ENCODE measurements at regions not wholly inside any gene's neighbourhood (a gene's known extent, or its start where the extent isn't known, plus 50 kb on each side); places are given as distances from the start of the nearest gene placed in this dataset.

DNA sequence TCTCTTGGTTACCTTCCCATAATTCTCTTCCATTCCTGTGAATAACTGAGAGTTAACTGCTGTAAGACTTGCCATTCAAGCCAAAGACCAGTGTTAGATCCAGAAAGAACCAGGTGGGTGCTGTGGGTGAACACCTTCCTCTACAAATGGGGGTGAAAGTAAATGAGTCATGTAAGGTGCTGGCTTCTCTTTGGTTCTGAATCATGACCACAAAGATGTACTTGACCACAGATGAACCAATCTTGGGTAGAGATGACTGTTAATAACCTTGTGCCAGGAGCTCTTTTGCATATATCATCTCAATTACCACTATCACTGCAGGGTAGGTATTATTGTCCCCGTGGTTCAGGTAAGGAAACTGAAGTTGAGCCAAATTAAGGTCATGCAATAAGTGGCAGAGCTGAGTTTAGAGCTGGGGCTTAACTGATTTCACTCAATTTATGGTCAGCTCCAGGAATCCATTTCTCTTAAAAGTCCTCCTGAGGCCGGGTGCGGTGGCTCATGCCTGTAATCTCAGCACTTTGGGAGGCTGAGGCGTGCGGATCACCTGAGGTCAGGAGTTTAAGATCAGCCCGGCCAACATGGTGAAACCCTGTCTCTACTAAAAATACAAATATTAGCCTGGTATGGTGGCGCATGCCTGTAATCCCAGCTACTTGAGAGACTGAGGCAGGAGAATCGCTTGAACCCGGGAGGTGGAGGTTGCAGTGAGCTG lies 244.9 kb upstream of the CXCR4 start:
- no peaks in the 10 kb centered on the region for H3K36me3 Mint-ChIP-seq (ENCODE audit: low read depth)
- no peak for TF ChIP-seq CTCF (IDR thresholded peaks at IDR 0.05; ENCODE audit: unreplicated experiment in 3 of 3)
- H3K4me1 Mint-ChIP-seq: peaks cover 8% of the 10 kb centered on the region
- peaks cover 4% of the 10 kb centered on the region for H3K27me3 Mint-ChIP-seq (ENCODE audit: low read depth)
- H3K9me3 Mint-ChIP-seq: peaks cover 6% of the 10 kb centered on the region
- no peak overlapping the region for H3K4me3 Mint-ChIP-seq
- H3K27ac Mint-ChIP-seq: no peak overlapping the region

DNA sequence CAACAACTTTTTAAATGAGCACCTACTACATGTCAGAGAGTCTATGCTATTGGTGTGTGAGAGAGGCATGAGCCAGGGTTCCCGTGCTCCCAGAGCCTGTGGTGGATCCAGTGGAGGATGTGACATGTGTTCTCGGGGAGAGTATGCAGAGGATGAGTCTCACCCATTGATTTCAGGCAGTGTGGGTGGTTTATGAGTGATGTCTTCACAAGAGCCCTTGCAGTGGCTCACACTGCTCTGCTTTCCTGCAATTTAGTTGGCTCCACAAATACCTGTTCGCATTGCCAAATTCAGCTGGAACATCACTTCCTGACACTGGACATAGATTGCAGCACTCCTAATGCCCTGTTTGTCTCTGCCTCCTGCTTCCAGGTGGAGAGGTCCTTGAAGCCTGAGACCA lies 243.6 kb upstream of the CXCR4 start:
- H3K27me3 Mint-ChIP-seq (ENCODE audit: low read depth): peaks cover 4% of the 10 kb centered on the region

DNA sequence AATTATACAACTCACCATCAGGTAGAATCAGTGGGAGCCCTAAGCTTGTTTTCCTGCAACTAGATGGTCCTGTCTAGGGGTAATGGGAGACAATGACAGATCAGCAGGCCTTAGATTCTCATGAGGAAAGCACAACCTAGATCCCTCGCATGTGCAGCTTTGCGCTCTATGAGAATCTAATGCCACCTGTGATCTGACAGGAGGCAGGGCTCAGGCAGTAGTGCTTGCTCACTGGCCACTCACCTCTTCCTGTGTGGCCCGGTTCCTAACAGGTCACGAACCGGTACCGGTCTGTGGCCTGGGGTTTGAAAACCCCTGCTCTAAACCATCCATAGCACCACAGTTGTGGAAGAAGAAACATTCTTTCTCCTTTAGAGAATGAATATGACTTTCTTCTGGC lies 242.8 kb upstream of the CXCR4 start:
- H3K4me1 Mint-ChIP-seq: peaks cover 16% of the 10 kb centered on the region
- H3K27ac Mint-ChIP-seq: no peak overlapping the region
- peaks cover 4% of the 10 kb centered on the region for H3K27me3 Mint-ChIP-seq (ENCODE audit: low read depth)
- no peak overlapping the region for H3K4me3 Mint-ChIP-seq
- TF ChIP-seq CTCF (IDR thresholded peaks at IDR 0.05; ENCODE audit: unreplicated experiment in 3 of 3): no peak
- H3K9me3 Mint-ChIP-seq: no peaks in the 10 kb centered on the region
- no peaks in the 10 kb centered on the region for H3K36me3 Mint-ChIP-seq (ENCODE audit: low read depth)

More for the DNA sequence above, 243.6 kb upstream of the CXCR4 start:
- peaks cover 12% of the 10 kb centered on the region for H3K4me1 Mint-ChIP-seq
- TF ChIP-seq CTCF (IDR thresholded peaks at IDR 0.05; ENCODE audit: unreplicated experiment in 3 of 3): no peak
- H3K4me3 Mint-ChIP-seq: no peak overlapping the region
- no peak overlapping the region for H3K27ac Mint-ChIP-seq
- no peaks in the 10 kb centered on the region for H3K9me3 Mint-ChIP-seq
- H3K36me3 Mint-ChIP-seq (ENCODE audit: low read depth): no peaks in the 10 kb centered on the region

GRCh38 chr2:136359121-136359965 lies 241.4 kb upstream of the CXCR4 start:
- TF ChIP-seq CTCF (IDR thresholded peaks at IDR 0.05; ENCODE audit: unreplicated experiment in 3 of 3): no peak

GRCh38 chr2:136358576-136358975 lies 240.6 kb upstream of the CXCR4 start:
- Mint-ChIP-seq H3K27me3 (ENCODE audit: low read depth) (peaks cover 4% of the 10 kb centered on the region), H3K27ac (no peak overlapping the region), H3K36me3 (ENCODE audit: low read depth) (no peaks in the 10 kb centered on the region), H3K4me1 (peaks cover 14% of the 10 kb centered on the region), H3K9me3 (no peaks in the 10 kb centered on the region), H3K4me3 (no peak overlapping the region)
- TF ChIP-seq CTCF (IDR thresholded peaks at IDR 0.05; ENCODE audit: unreplicated experiment in 3 of 3): no peak

More at GRCh38 chr2:136359121-136359965, 241.4 kb upstream of the CXCR4 start:
- Mint-ChIP-seq H3K27me3 (ENCODE audit: low read depth) (peaks cover 4% of the 10 kb centered on the region), H3K36me3 (ENCODE audit: low read depth) (no peaks in the 10 kb centered on the region), H3K4me3 (no peak overlapping the region), H3K4me1 (peaks cover 20% of the 10 kb centered on the region), H3K27ac (no peak overlapping the region), H3K9me3 (no peaks in the 10 kb centered on the region)

Data from nephron (organoid).